Lower leg skin (tissue), 3 donors: ENCODE measurements at regions not wholly inside any gene's neighbourhood (a gene's known extent, or its start where the extent isn't known, plus 50 kb on each side); places are given as distances from the start of the nearest gene placed in this dataset.

Experiments
- POLR2A ChIP-seq, 2 donors: fragments of 450-650 bp; IDR thresholded peaks; one replicate each; pipeline ENCODE4 v1.6.1; 2016 to 2017; ENCODE audit warnings: antibody characterized with exemption in 2 of 2, mild to moderate bottlenecking in 1 of 2, moderate library complexity in 1 of 2
- TF ChIP-seq, protein P1 (sequence below), 3 donors: fragments of 450-650 bp; IDR thresholded peaks; one replicate each; pipeline ENCODE4 v1.5.1; 2016; ENCODE audit warnings: antibody characterized with exemption in 3 of 3, mild to moderate bottlenecking in 3 of 3, moderate library complexity in 2 of 3

DNA sequence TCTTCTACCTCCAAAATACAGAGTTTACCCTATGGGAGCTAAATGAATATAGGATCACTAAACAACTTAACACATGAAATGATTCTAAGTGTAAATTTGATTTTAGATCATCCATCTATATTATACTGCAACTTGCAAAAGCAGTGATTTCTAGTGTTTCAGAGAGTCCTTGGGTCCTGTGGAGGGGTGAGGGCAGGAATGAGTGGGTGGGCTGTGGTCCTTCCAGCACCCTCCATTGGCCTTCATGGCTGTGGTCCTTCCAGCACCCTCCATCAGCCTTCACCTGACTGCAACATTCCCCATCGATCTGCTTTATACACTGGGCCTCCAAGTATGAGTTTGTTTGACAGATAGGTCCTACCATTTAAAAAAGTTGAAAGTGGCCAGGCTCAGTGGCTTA is 70.5 kb downstream of the TTC6 start:
- TF ChIP-seq, protein P1, sequence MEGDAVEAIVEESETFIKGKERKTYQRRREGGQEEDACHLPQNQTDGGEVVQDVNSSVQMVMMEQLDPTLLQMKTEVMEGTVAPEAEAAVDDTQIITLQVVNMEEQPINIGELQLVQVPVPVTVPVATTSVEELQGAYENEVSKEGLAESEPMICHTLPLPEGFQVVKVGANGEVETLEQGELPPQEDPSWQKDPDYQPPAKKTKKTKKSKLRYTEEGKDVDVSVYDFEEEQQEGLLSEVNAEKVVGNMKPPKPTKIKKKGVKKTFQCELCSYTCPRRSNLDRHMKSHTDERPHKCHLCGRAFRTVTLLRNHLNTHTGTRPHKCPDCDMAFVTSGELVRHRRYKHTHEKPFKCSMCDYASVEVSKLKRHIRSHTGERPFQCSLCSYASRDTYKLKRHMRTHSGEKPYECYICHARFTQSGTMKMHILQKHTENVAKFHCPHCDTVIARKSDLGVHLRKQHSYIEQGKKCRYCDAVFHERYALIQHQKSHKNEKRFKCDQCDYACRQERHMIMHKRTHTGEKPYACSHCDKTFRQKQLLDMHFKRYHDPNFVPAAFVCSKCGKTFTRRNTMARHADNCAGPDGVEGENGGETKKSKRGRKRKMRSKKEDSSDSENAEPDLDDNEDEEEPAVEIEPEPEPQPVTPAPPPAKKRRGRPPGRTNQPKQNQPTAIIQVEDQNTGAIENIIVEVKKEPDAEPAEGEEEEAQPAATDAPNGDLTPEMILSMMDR (IDR thresholded peaks at IDR 0.05) = no peak
- TF ChIP-seq POLR2A (IDR thresholded peaks at IDR 0.05) = no peak
